Type B pancreatic cell (in vitro differentiated cells): ENCODE measurements at regions not wholly inside any gene's neighbourhood (a gene's known extent, or its start where the extent isn't known, plus 50 kb on each side); places are given as distances from the start of the nearest gene placed in this dataset.

Experiments used
- DNase-seq: peaks from one replicate; pipeline ENCODE4 v3.0.0; 2021; ENCODE audit warnings: mixed read lengths; ENCODE audit not compliant: unreplicated experiment; ENCODE audit errors: extremely low spot score
- H3K27ac Mint-ChIP-seq: 2 replicates; pipeline ENCODE4 v1.8.0; 2021; ENCODE audit warnings: mild to moderate bottlenecking, mixed read lengths
- H3K27me3 Mint-ChIP-seq: 2 replicates; pipeline ENCODE4 v1.8.0; 2021; ENCODE audit warnings: mixed read lengths
- H3K36me3 Mint-ChIP-seq: 2 replicates; pipeline ENCODE4 v1.8.0; 2021; ENCODE audit warnings: mixed read lengths
- H3K4me1 Mint-ChIP-seq: one replicate; pipeline ENCODE4 v1.8.0; 2021; ENCODE audit warnings: mixed read lengths; ENCODE audit not compliant: unreplicated experiment
- H3K4me3 Mint-ChIP-seq: 2 replicates; pipeline ENCODE4 v1.8.0; 2021; ENCODE audit warnings: mild to moderate bottlenecking, mixed read lengths
- H3K9me3 Mint-ChIP-seq: 2 replicates; pipeline ENCODE4 v1.8.0; 2021; ENCODE audit warnings: mixed read lengths
- TF ChIP-seq, protein P1 (sequence below): fragments of 200-600 bp; sonication (generic); conservative IDR thresholded peaks from 2 replicates; pipeline ENCODE4 v1.5.0; 2021; ENCODE audit warnings: antibody characterized with exemption, mild to moderate bottlenecking

- DNase-seq: no peak
- Mint-ChIP-seq H3K4me3 (no peak overlapping the region), H3K27ac (no peak overlapping the region), H3K36me3 (no peaks in the 10 kb centered on the region), H3K27me3 (peaks cover 8% of the 10 kb centered on the region), H3K4me1 (peaks cover 10% of the 10 kb centered on the region), H3K9me3 (no peaks in the 10 kb centered on the region)
- TF ChIP-seq, protein P1, sequence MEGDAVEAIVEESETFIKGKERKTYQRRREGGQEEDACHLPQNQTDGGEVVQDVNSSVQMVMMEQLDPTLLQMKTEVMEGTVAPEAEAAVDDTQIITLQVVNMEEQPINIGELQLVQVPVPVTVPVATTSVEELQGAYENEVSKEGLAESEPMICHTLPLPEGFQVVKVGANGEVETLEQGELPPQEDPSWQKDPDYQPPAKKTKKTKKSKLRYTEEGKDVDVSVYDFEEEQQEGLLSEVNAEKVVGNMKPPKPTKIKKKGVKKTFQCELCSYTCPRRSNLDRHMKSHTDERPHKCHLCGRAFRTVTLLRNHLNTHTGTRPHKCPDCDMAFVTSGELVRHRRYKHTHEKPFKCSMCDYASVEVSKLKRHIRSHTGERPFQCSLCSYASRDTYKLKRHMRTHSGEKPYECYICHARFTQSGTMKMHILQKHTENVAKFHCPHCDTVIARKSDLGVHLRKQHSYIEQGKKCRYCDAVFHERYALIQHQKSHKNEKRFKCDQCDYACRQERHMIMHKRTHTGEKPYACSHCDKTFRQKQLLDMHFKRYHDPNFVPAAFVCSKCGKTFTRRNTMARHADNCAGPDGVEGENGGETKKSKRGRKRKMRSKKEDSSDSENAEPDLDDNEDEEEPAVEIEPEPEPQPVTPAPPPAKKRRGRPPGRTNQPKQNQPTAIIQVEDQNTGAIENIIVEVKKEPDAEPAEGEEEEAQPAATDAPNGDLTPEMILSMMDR: no peak
Measured at GRCh38 chr22:45061332-45061731, 51.5 kb upstream of the PHF21B start.

- Mint-ChIP-seq H3K27ac (no peak overlapping the region), H3K4me1 (no peaks in the 10 kb centered on the region), H3K9me3 (peaks cover 6% of the 10 kb centered on the region), H3K4me3 (no peak overlapping the region), H3K27me3 (peaks cover 3% of the 10 kb centered on the region), H3K36me3 (no peaks in the 10 kb centered on the region)
- no peak for DNase-seq
- TF ChIP-seq, protein P1: no peak
Measured at GRCh38 chr22:45064313-45065278, 54.8 kb upstream of the PHF21B start.

GRCh38 chr22:45065726-45066125 is 55.9 kb upstream of the PHF21B start:
- peaks cover 6% of the 10 kb centered on the region for H3K9me3 Mint-ChIP-seq
- no peak for DNase-seq
- TF ChIP-seq, protein P1: no peak
- H3K27ac Mint-ChIP-seq: no peak overlapping the region
- H3K4me1 Mint-ChIP-seq: no peaks in the 10 kb centered on the region
- H3K27me3 Mint-ChIP-seq: peaks cover 7% of the 10 kb centered on the region
- no peaks in the 10 kb centered on the region for H3K36me3 Mint-ChIP-seq
- H3K4me3 Mint-ChIP-seq: no peak overlapping the region

- H3K4me1 Mint-ChIP-seq: peaks cover 7% of the 10 kb centered on the region
- H3K27ac Mint-ChIP-seq: no peak overlapping the region
- TF ChIP-seq, protein P1: no peak
- H3K4me3 Mint-ChIP-seq: no peak overlapping the region
- DNase-seq: no peak
- H3K27me3 Mint-ChIP-seq: peaks cover 22% of the 10 kb centered on the region
- H3K36me3 Mint-ChIP-seq: no peaks in the 10 kb centered on the region
- H3K9me3 Mint-ChIP-seq: peaks cover 6% of the 10 kb centered on the region
Measured at GRCh38 chr22:45067731-45068130, 57.9 kb upstream of the PHF21B start.

- Mint-ChIP-seq H3K4me1 (peaks cover 11% of the 10 kb centered on the region), H3K36me3 (no peaks in the 10 kb centered on the region), H3K27ac (no peak overlapping the region), H3K27me3 (peaks cover 34% of the 10 kb centered on the region), H3K4me3 (no peak overlapping the region), H3K9me3 (peaks cover 6% of the 10 kb centered on the region)
- no peak for DNase-seq
- TF ChIP-seq, protein P1: no peak
Measured at GRCh38 chr22:45069925-45070324, 60.1 kb upstream of the PHF21B start.
